HEK293 (cell line): ENCODE measurements at regions not wholly inside any gene's neighbourhood (a gene's known extent, or its start where the extent isn't known, plus 50 kb on each side); places are given as distances from the start of the nearest gene placed in this dataset.

Experiments used
- CTCF ChIA-PET: fragments of 350-600 bp; formaldehyde crosslinking; extraction: SDS; loops from one replicate; lab custom pipeline; 2021; ENCODE audit warnings: antibody characterized with exemption; lab: Yijun Ruan, JAX
- POLR2A ChIA-PET: fragments of 300-600 bp; formaldehyde crosslinking; extraction: SDS; loops from one replicate; lab custom pipeline; 2020; ENCODE audit warnings: antibody characterized with exemption, inconsistent platforms; lab: Yijun Ruan, JAX
- H3K27ac ChIP-seq: fragments of 200-500 bp; sonication (Bioruptor generic); 2 replicates; pipeline ENCODE4 v1.5.1; 2014; ENCODE audit warnings: low read depth, low read length, control low read depth, inconsistent platforms; ENCODE audit errors: extremely low read depth
- H3K36me3 ChIP-seq, 2 experiments: fragments of 200-500 bp in 1 of 2; sonication (Bioruptor generic) in 1 of 2; 1 replicate in 1 of 2; 2 replicates in 1 of 2; pipeline ENCODE4 v1.5.1; 2014 to 2017; ENCODE audit warnings: inconsistent platforms in 2 of 2, low read length in 2 of 2; ENCODE audit not compliant: control insufficient read depth in 2 of 2, insufficient read depth in 1 of 2
- H3K4me1 ChIP-seq: fragments of 200-500 bp; sonication (Bioruptor generic); 2 replicates; pipeline ENCODE4 v1.5.1; 2014; ENCODE audit warnings: mild to moderate bottlenecking, low read length, inconsistent platforms; ENCODE audit not compliant: control insufficient read depth, insufficient read depth
- H3K4me3 ChIP-seq: 2 replicates; pipeline ENCODE4 v1.5.1; 2011; ENCODE audit warnings: low read depth, mild to moderate bottlenecking, control low read depth, low read length, moderate library complexity
- H3K9me3 ChIP-seq: fragments of 200-500 bp; sonication (Bioruptor generic); 2 replicates; pipeline ENCODE4 v1.5.1; 2014; ENCODE audit warnings: low read depth, low read length, inconsistent platforms; ENCODE audit not compliant: control insufficient read depth, insufficient read depth
- KLF16 ChIP-seq: fragments of 450-650 bp; formaldehyde crosslinking; IDR thresholded peaks from 2 replicates; pipeline ENCODE4 v1.5.1; 2017; ENCODE audit warnings: missing biosample characterization, missing genetic modification characterization
- MEIS1 ChIP-seq: sonication (generic); formaldehyde crosslinking; IDR thresholded peaks from 2 replicates; pipeline ENCODE4 v1.8.1; 2022; ENCODE audit warnings: missing genetic modification reagents, mild to moderate bottlenecking, borderline replicate concordance
- TCF7L2 ChIP-seq: IDR thresholded peaks from 2 replicates; pipeline ENCODE4 v1.6.1; 2011; ENCODE audit warnings: low read depth, mild to moderate bottlenecking, inconsistent platforms, low read length, moderate library complexity, borderline replicate concordance
- ZNF121 ChIP-seq: fragments of 450-650 bp; formaldehyde crosslinking; IDR thresholded peaks from 2 replicates; pipeline ENCODE4 v1.5.1; 2016; ENCODE audit warnings: missing biosample characterization, missing genetic modification characterization
- ZNF133 ChIP-seq: fragments of 450-650 bp; formaldehyde crosslinking; IDR thresholded peaks from 2 replicates; pipeline ENCODE4 v1.5.1; 2016; ENCODE audit warnings: missing biosample characterization, missing genetic modification characterization
- ZNF138 ChIP-seq: fragments of 450-650 bp; formaldehyde crosslinking; IDR thresholded peaks from 2 replicates; pipeline ENCODE4 v1.5.1; 2016; ENCODE audit warnings: missing biosample characterization, missing genetic modification characterization, borderline replicate concordance
- ZNF521 ChIP-seq: fragments of 450-650 bp; formaldehyde crosslinking; IDR thresholded peaks from 2 replicates; pipeline ENCODE4 v1.5.1; 2017; ENCODE audit warnings: missing biosample characterization, mild to moderate bottlenecking, missing genetic modification characterization
- ZNF530 ChIP-seq: fragments of 450-650 bp; formaldehyde crosslinking; IDR thresholded peaks from 2 replicates; pipeline ENCODE4 v1.5.1; 2016; ENCODE audit warnings: low read depth, missing biosample characterization, missing genetic modification characterization
- ZNF544 ChIP-seq: fragments of 450-650 bp; formaldehyde crosslinking; IDR thresholded peaks from 2 replicates; pipeline ENCODE4 v1.5.0; 2017; ENCODE audit warnings: missing biosample characterization, missing genetic modification characterization
- ZNF558 ChIP-seq: fragments of 450-650 bp; formaldehyde crosslinking; IDR thresholded peaks from 2 replicates; pipeline ENCODE4 v1.5.1; 2016; ENCODE audit warnings: missing biosample characterization, missing genetic modification characterization
- ZNF560 ChIP-seq: fragments of 450-650 bp; formaldehyde crosslinking; IDR thresholded peaks from 2 replicates; pipeline ENCODE4 v1.5.1; 2017; ENCODE audit warnings: missing biosample characterization, missing genetic modification characterization, borderline replicate concordance
- ZNF585B ChIP-seq: fragments of 450-650 bp; formaldehyde crosslinking; IDR thresholded peaks from 2 replicates; pipeline ENCODE4 v1.5.1; 2016; ENCODE audit warnings: missing biosample characterization, missing genetic modification characterization
- ZNF610 ChIP-seq: fragments of 450-650 bp; formaldehyde crosslinking; IDR thresholded peaks from 2 replicates; pipeline ENCODE4 v1.5.1; 2016; ENCODE audit warnings: missing biosample characterization, missing genetic modification characterization, borderline replicate concordance
- ZNF654 ChIP-seq: fragments of 450-650 bp; formaldehyde crosslinking; IDR thresholded peaks from 2 replicates; pipeline ENCODE4 v1.5.1; 2016; ENCODE audit warnings: low read depth, missing biosample characterization, missing genetic modification characterization
- ZNF707 ChIP-seq: fragments of 450-650 bp; formaldehyde crosslinking; IDR thresholded peaks from 2 replicates; pipeline ENCODE4 v1.5.1; 2016; ENCODE audit warnings: missing biosample characterization, missing genetic modification characterization
- ZNF777 ChIP-seq: fragments of 450-650 bp; formaldehyde crosslinking; IDR thresholded peaks from 2 replicates; pipeline ENCODE4 v1.5.1; 2017; ENCODE audit warnings: missing biosample characterization, missing genetic modification characterization, borderline replicate concordance
- ZNF843 ChIP-seq: fragments of 450-650 bp; formaldehyde crosslinking; IDR thresholded peaks from 2 replicates; pipeline ENCODE4 v1.5.1; 2016; ENCODE audit warnings: missing biosample characterization, missing genetic modification characterization
- ZSCAN23 ChIP-seq: fragments of 450-650 bp; formaldehyde crosslinking; IDR thresholded peaks from 2 replicates; pipeline ENCODE4 v1.5.1; 2016; ENCODE audit warnings: missing biosample characterization, missing genetic modification characterization
- TF ChIP-seq, protein P1 (sequence below): fragments of 450-650 bp; formaldehyde crosslinking; IDR thresholded peaks from 2 replicates; pipeline ENCODE4 v1.5.1; 2016; ENCODE audit warnings: missing biosample characterization, missing genetic modification characterization
- TF ChIP-seq, protein P2 (sequence below): fragments of 450-650 bp; formaldehyde crosslinking; IDR thresholded peaks from 2 replicates; pipeline ENCODE4 v1.5.1; 2016; ENCODE audit warnings: missing biosample characterization, missing genetic modification characterization
- TF ChIP-seq, protein P3 (sequence below): fragments of 450-650 bp; formaldehyde crosslinking; IDR thresholded peaks from 2 replicates; pipeline ENCODE4 v1.5.1; 2016; ENCODE audit warnings: missing biosample characterization, missing genetic modification characterization
- TF ChIP-seq, protein P4 (sequence below): fragments of 450-650 bp; formaldehyde crosslinking; IDR thresholded peaks from 2 replicates; pipeline ENCODE4 v1.5.1; 2016; ENCODE audit warnings: missing biosample characterization, missing genetic modification characterization
- TF ChIP-seq, protein P5 (sequence below): fragments of 450-650 bp; formaldehyde crosslinking; IDR thresholded peaks from 2 replicates; pipeline ENCODE4 v1.5.1; 2017; ENCODE audit warnings: missing biosample characterization, missing genetic modification characterization

DNA sequence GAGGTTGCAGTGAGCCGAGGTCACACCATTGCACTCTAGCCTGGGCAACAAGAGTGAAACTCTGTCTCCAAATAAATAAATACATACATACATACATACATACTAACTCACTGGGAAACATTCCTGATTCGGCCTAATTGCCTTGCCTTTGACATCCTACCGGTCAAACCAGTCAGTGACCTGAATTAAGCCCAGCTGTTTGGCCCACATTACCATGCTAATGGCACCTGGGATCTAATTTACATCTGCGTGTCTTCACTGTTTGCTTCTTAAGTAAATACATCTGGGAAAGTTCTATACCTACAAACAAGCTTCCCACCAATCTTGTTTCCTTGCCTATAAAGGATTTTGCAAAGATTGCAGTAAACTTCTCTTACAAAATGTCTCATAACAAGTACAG lies 230.2 kb upstream of the ZC3H15 start:
- TF ChIP-seq, protein P1, sequence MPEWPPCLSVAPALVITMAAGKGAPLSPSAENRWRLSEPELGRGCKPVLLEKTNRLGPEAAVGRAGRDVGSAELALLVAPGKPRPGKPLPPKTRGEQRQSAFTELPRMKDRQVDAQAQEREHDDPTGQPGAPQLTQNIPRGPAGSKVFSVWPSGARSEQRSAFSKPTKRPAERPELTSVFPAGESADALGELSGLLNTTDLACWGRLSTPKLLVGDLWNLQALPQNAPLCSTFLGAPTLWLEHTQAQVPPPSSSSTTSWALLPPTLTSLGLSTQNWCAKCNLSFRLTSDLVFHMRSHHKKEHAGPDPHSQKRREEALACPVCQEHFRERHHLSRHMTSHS, result no peak
- TF ChIP-seq ZNF138 (no peak), MEIS1 (no peak), ZNF121 (no peak), ZNF521 (tag by site-specific recombination) (no peak), ZNF530 (tag by site-specific recombination) (no peak), ZSCAN23 (tag by site-specific recombination) (no peak), ZNF610 (tag by site-specific recombination) (no peak), ZNF585B (tag by site-specific recombination) (no peak), ZNF654 (no peak), ZNF560 (tag by site-specific recombination) (no peak), ZNF777 (tag by site-specific recombination) (no peak)
- TF ChIP-seq, protein P2, sequence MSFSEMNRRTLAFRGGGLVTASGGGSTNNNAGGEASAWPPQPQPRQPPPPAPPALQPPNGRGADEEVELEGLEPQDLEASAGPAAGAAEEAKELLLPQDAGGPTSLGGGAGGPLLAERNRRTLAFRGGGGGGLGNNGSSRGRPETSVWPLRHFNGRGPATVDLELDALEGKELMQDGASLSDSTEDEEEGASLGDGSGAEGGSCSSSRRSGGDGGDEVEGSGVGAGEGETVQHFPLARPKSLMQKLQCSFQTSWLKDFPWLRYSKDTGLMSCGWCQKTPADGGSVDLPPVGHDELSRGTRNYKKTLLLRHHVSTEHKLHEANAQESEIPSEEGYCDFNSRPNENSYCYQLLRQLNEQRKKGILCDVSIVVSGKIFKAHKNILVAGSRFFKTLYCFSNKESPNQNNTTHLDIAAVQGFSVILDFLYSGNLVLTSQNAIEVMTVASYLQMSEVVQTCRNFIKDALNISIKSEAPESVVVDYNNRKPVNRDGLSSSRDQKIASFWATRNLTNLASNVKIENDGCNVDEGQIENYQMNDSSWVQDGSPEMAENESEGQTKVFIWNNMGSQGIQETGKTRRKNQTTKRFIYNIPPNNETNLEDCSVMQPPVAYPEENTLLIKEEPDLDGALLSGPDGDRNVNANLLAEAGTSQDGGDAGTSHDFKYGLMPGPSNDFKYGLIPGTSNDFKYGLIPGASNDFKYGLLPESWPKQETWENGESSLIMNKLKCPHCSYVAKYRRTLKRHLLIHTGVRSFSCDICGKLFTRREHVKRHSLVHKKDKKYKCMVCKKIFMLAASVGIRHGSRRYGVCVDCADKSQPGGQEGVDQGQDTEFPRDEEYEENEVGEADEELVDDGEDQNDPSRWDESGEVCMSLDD (tag by site-specific recombination), result no peak
- POLR2A ChIA-PET, result no interaction called here
- H3K9me3 ChIP-seq, result no peaks in the 10 kb centered on the region
- CTCF ChIA-PET, result interaction anchor here (1.0 kb wide), 1 partner anchor 1645 kb away, joined by 5 read pairs; no protein-coding TSS in a partner anchor
- no peak overlapping the region for H3K4me3 ChIP-seq
- no peak overlapping the region for H3K27ac ChIP-seq
- no peaks in the 10 kb centered on the region for H3K4me1 ChIP-seq
- H3K36me3 ChIP-seq, result no peaks in the 10 kb centered on the region

DNA sequence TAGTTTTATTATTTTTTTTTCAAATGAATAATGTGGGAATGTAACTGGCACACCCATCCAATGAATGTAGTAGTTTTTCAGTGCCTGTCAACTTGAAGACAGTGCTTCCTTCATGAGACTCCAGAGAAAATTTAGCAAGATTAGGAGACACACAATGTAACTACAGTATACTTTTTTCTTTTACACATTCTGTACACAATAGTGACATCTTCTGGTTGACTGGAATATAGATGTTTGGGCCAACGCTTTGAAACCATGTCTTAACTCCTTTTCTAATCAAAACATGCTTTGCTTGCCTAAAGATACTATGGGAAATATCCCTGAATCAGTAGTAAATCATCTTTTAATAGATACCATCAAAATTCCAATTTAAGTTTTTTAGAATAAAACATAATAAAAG lies 229.5 kb upstream of the ZC3H15 start:
- CTCF ChIA-PET, result interaction anchor here (1.0 kb wide), 1 partner anchor 1645 kb away, joined by 5 read pairs; no protein-coding TSS in a partner anchor
- Histone ChIP-seq H3K36me3 (no peaks in the 10 kb centered on the region), H3K27ac (no peak overlapping the region), H3K4me3 (no peak overlapping the region), H3K4me1 (no peaks in the 10 kb centered on the region)
- TF ChIP-seq, protein P3, sequence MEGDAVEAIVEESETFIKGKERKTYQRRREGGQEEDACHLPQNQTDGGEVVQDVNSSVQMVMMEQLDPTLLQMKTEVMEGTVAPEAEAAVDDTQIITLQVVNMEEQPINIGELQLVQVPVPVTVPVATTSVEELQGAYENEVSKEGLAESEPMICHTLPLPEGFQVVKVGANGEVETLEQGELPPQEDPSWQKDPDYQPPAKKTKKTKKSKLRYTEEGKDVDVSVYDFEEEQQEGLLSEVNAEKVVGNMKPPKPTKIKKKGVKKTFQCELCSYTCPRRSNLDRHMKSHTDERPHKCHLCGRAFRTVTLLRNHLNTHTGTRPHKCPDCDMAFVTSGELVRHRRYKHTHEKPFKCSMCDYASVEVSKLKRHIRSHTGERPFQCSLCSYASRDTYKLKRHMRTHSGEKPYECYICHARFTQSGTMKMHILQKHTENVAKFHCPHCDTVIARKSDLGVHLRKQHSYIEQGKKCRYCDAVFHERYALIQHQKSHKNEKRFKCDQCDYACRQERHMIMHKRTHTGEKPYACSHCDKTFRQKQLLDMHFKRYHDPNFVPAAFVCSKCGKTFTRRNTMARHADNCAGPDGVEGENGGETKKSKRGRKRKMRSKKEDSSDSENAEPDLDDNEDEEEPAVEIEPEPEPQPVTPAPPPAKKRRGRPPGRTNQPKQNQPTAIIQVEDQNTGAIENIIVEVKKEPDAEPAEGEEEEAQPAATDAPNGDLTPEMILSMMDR, result peak; percentile 59; the same call in 1 of the 2 replicates
- TF ChIP-seq ZNF654 (peak; percentile 61), ZNF133 (no peak)
- TF ChIP-seq, all 188 proteins: peak for 2
- POLR2A ChIA-PET, result no interaction called here
- no peaks in the 10 kb centered on the region for H3K9me3 ChIP-seq

DNA sequence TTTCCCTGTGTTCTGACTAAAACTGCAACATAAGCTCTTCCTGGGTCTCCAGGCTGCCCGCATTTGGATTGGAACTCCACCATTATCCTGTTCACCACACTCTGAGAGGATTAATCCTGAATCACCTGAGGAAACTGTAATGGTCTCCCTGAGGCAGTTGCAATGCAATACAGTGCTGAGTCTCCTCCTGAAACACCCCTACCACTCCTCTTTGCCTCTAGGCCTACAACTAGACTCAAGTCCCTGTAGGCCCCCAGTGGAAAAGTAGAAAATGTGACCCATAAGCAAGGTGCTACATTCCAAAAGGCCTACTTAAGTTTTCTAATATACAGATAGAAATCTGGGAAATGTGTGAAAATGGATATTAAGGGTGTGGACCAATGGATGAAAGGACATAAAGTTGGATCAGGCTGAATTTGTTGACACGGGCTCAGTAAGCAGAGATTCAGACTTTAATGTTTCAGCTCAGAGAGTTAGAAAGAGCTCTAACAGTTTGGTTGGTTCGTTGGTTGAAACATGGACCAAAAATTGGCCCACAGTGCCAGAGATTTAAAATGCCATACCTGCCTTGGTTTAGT lies 222.3 kb upstream of the ZC3H15 start:
- CTCF ChIA-PET, result interaction anchor here (0.6 kb wide), 1 partner anchor 99 kb away, joined by 4 read pairs; no protein-coding TSS in a partner anchor
- TF ChIP-seq, protein P4, sequence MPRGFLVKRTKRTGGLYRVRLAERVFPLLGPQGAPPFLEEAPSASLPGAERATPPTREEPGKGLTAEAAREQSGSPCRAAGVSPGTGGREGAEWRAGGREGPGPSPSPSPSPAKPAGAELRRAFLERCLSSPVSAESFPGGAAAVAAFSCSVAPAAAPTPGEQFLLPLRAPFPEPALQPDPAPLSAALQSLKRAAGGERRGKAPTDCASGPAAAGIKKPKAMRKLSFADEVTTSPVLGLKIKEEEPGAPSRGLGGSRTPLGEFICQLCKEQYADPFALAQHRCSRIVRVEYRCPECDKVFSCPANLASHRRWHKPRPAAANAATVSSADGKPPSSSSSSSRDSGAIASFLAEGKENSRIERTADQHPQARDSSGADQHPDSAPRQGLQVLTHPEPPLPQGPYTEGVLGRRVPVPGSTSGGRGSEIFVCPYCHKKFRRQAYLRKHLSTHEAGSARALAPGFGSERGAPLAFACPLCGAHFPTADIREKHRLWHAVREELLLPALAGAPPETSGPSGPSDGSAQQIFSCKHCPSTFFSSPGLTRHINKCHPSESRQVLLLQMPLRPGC (tag by site-specific recombination), result no peak
- TF ChIP-seq ZNF558 (tag by site-specific recombination) (no peak), ZNF843 (no peak), KLF16 (tag by site-specific recombination) (no peak), ZNF544 (tag by site-specific recombination) (no peak), TCF7L2 (no peak), ZNF707 (tag by site-specific recombination) (no peak)
- TF ChIP-seq, protein P5, sequence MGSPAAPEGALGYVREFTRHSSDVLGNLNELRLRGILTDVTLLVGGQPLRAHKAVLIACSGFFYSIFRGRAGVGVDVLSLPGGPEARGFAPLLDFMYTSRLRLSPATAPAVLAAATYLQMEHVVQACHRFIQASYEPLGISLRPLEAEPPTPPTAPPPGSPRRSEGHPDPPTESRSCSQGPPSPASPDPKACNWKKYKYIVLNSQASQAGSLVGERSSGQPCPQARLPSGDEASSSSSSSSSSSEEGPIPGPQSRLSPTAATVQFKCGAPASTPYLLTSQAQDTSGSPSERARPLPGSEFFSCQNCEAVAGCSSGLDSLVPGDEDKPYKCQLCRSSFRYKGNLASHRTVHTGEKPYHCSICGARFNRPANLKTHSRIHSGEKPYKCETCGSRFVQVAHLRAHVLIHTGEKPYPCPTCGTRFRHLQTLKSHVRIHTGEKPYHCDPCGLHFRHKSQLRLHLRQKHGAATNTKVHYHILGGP, result no peak
- TF ChIP-seq, all 188 proteins: peak for 0
- no peaks in the 10 kb centered on the region for H3K4me1 ChIP-seq
- H3K27ac ChIP-seq, result no peak overlapping the region
- H3K9me3 ChIP-seq, result no peaks in the 10 kb centered on the region
- no peaks in the 10 kb centered on the region for H3K36me3 ChIP-seq
- H3K4me3 ChIP-seq, result no peak overlapping the region
- POLR2A ChIA-PET, result no interaction called here
